BE2C (cell line): ENCODE measurements at regions not wholly inside any gene's neighbourhood (a gene's known extent, or its start where the extent isn't known, plus 50 kb on each side); places are given as distances from the start of the nearest gene placed in this dataset.

ENCODE experiments used
- DNase-seq: peaks from one replicate; pipeline ENCODE4 v3.0.0-alpha.2; 2020
- H3K27me3 ChIP-seq: fragments of 250-450 bp; sonication (Bioruptor Pico); 2 replicates; pipeline ENCODE4 v1.5.1; 2020; ENCODE audit warnings: mild to moderate bottlenecking
- H3K36me3 ChIP-seq: fragments of 250-450 bp; sonication (Bioruptor Pico); 2 replicates; pipeline ENCODE4 v1.5.1; 2020; ENCODE audit warnings: mild to moderate bottlenecking
- H3K4me1 ChIP-seq: fragments of 250-450 bp; sonication (Bioruptor Pico); 2 replicates; pipeline ENCODE4 v1.5.1; 2020
- H3K4me3 ChIP-seq: 2 replicates; pipeline ENCODE4 v1.5.1; 2011; ENCODE audit warnings: low read depth, low read length
- H3K9me3 ChIP-seq: fragments of 250-450 bp; sonication (Bioruptor Pico); 2 replicates; pipeline ENCODE4 v1.5.1; 2020
- CTCF ChIP-seq: IDR thresholded peaks from 2 replicates; pipeline ENCODE4 v1.5.1; 2012; ENCODE audit warnings: mild to moderate bottlenecking, low read depth, low read length

- no peak for DNase-seq
- Histone ChIP-seq H3K4me3 (no peak overlapping the region), H3K9me3 (no peaks in the 10 kb centered on the region), H3K36me3 (no peaks in the 10 kb centered on the region), H3K27me3 (no peaks in the 10 kb centered on the region), H3K4me1 (no peaks in the 10 kb centered on the region)
- no peak for TF ChIP-seq CTCF
These were observed 1573.6 kb downstream of the TECRL start for GRCh38 chr4:62835631-62836030.

- Histone ChIP-seq H3K9me3 (no peaks in the 10 kb centered on the region), H3K4me1 (no peaks in the 10 kb centered on the region), H3K27me3 (no peaks in the 10 kb centered on the region), H3K4me3 (no peak overlapping the region), H3K36me3 (no peaks in the 10 kb centered on the region)
- DNase-seq: no peak
- TF ChIP-seq CTCF: no peak
These were observed 1586.9 kb downstream of the TECRL start for GRCh38 chr4:62822306-62822705.

GRCh38 chr4:62816566-62816965, 1592.7 kb downstream of the TECRL start:
- no peak overlapping the region for H3K4me3 ChIP-seq
- no peak for TF ChIP-seq CTCF
- H3K9me3 ChIP-seq: no peaks in the 10 kb centered on the region
- DNase-seq: no peak
- no peaks in the 10 kb centered on the region for H3K36me3 ChIP-seq
- H3K27me3 ChIP-seq: no peaks in the 10 kb centered on the region
- H3K4me1 ChIP-seq: no peaks in the 10 kb centered on the region

GRCh38 chr4:62814510-62815047, 1594.7 kb downstream of the TECRL start:
- Histone ChIP-seq H3K4me3 (no peak overlapping the region), H3K36me3 (no peaks in the 10 kb centered on the region), H3K4me1 (no peaks in the 10 kb centered on the region), H3K9me3 (no peaks in the 10 kb centered on the region), H3K27me3 (no peaks in the 10 kb centered on the region)
- TF ChIP-seq CTCF: no peak
- no peak for DNase-seq

- H3K27me3 ChIP-seq: no peaks in the 10 kb centered on the region
- H3K4me3 ChIP-seq: no peak overlapping the region
- H3K9me3 ChIP-seq: no peaks in the 10 kb centered on the region
- TF ChIP-seq CTCF: no peak
- no peaks in the 10 kb centered on the region for H3K36me3 ChIP-seq
- H3K4me1 ChIP-seq: no peaks in the 10 kb centered on the region
- DNase-seq: no peak
These were observed 1602.4 kb downstream of the TECRL start for GRCh38 chr4:62806816-62807215.

GRCh38 chr4:62804075-62804474, 1603.9 kb downstream of the ADGRL3 start:
- no peaks in the 10 kb centered on the region for H3K9me3 ChIP-seq
- no peaks in the 10 kb centered on the region for H3K36me3 ChIP-seq
- DNase-seq: no peak
- no peaks in the 10 kb centered on the region for H3K4me1 ChIP-seq
- no peak overlapping the region for H3K4me3 ChIP-seq
- no peaks in the 10 kb centered on the region for H3K27me3 ChIP-seq
- no peak for TF ChIP-seq CTCF
